Keratinocyte (primary cell): ENCODE measurements at regions not wholly inside any gene's neighbourhood (a gene's known extent, or its start where the extent isn't known, plus 50 kb on each side); places are given as distances from the start of the nearest gene placed in this dataset.

ENCODE experiments used
- DNase-seq: peaks from one replicate; pipeline ENCODE4 v3.0.0-alpha.2; 2011; ENCODE audit warnings: low read depth, missing footprints, low spot score
- FAIRE-seq: peaks from 2 replicates; lab custom pipeline; 2011; peaks lifted over from hg19 to GRCh38; lab: Jason Lieb, UNC
- H2AFZ ChIP-seq: 2 replicates; pipeline ENCODE4 v1.6.0; 2012; ENCODE audit warnings: low read length, control low read depth, inconsistent platforms; ENCODE audit not compliant: control insufficient read depth
- H3K27ac ChIP-seq: 2 replicates; pipeline ENCODE4 v1.5.1; 2011; ENCODE audit warnings: low read length; ENCODE audit not compliant: control insufficient read depth, insufficient read depth
- H3K27me3 ChIP-seq: 3 replicates; pipeline ENCODE4 v1.6.0; 2011; ENCODE audit warnings: low read length; ENCODE audit not compliant: control insufficient read depth, insufficient read depth; ENCODE audit errors: extremely low read depth
- H3K36me3 ChIP-seq, 2 experiments: 2 replicates in 1 of 2; 3 replicates in 1 of 2; pipeline ENCODE4 v1.5.1; 2011; ENCODE audit warnings: low read length in 2 of 2, mild to moderate bottlenecking in 1 of 2; ENCODE audit not compliant: control insufficient read depth in 2 of 2, insufficient read depth in 2 of 2; ENCODE audit errors: extremely low read depth in 1 of 2
- H3K4me1 ChIP-seq: 3 replicates; pipeline ENCODE4 v1.5.1; 2011; ENCODE audit warnings: low read length; ENCODE audit not compliant: control insufficient read depth, insufficient read depth; ENCODE audit errors: extremely low read depth
- H3K4me2 ChIP-seq: 3 replicates; pipeline ENCODE4 v1.6.0; 2011; ENCODE audit warnings: low read depth, low read length; ENCODE audit not compliant: control insufficient read depth, insufficient read depth; ENCODE audit errors: extremely low read depth
- H3K4me3 ChIP-seq, 3 experiments: fragments of 200-600 bp in 1 of 3; sonication (generic) in 1 of 3; 2 replicates in 2 of 3; 3 replicates in 1 of 3; pipeline ENCODE4 v1.5.1; 2011 to 2016; ENCODE audit warnings: low read length in 3 of 3, mild to moderate bottlenecking in 3 of 3, control low read depth in 2 of 3, inconsistent platforms in 1 of 3, low read depth in 1 of 3, mixed read lengths in 1 of 3, mixed run types in 1 of 3, moderate library complexity in 1 of 3; ENCODE audit not compliant: control insufficient read depth in 2 of 3, insufficient read depth in 2 of 3; ENCODE audit errors: extremely low read depth in 1 of 3
- H3K79me2 ChIP-seq: 2 replicates; pipeline ENCODE4 v1.6.0; 2012; ENCODE audit warnings: low read length; ENCODE audit not compliant: control insufficient read depth, insufficient read depth
- H3K9ac ChIP-seq: 3 replicates; pipeline ENCODE4 v1.6.0; 2011; ENCODE audit warnings: low read length; ENCODE audit not compliant: control insufficient read depth, insufficient read depth; ENCODE audit errors: extremely low read depth
- H3K9me1 ChIP-seq: 3 replicates; pipeline ENCODE4 v1.6.0; 2011; ENCODE audit warnings: low read length; ENCODE audit not compliant: control insufficient read depth, insufficient read depth; ENCODE audit errors: extremely low read depth
- H3K9me3 ChIP-seq: 2 replicates; pipeline ENCODE4 v1.5.1; 2012; ENCODE audit warnings: low read depth, low read length; ENCODE audit not compliant: control insufficient read depth
- H4K20me1 ChIP-seq: 3 replicates; pipeline ENCODE4 v1.6.0; 2011; ENCODE audit warnings: low read length; ENCODE audit not compliant: control insufficient read depth, insufficient read depth; ENCODE audit errors: extremely low read depth
- EZH2 ChIP-seq: IDR thresholded peaks from one replicate; pipeline ENCODE4 v1.6.1; 2012; ENCODE audit warnings: inconsistent platforms, mild to moderate bottlenecking, low read length, moderate library complexity
- dilution Hi-C: fragments of 300-500 bp; cut with MboI; formaldehyde crosslinking; loops from one replicate; pipeline ENCODE4 v1.7.0; 2020; ENCODE audit warnings: low sequenced_read_pairs; ENCODE audit not compliant: extremely low pct_ligation_motif_present
- TF ChIP-seq, protein P1 (sequence below), 3 experiments: IDR thresholded peaks in 1 of 3; conservative IDR thresholded peaks in 1 of 3; optimal IDR thresholded peaks in 1 of 3; 2 replicates in 2 of 3; 3 replicates in 1 of 3; pipeline versions ENCODE3 to v1.5.1; 2011; ENCODE audit warnings: low read length in 3 of 3, mild to moderate bottlenecking in 3 of 3, moderate library complexity in 2 of 3, control low read depth in 1 of 3, inconsistent platforms in 1 of 3; ENCODE audit not compliant: insufficient read depth in 2 of 3; ENCODE audit errors: extremely low read depth in 1 of 3

DNA sequence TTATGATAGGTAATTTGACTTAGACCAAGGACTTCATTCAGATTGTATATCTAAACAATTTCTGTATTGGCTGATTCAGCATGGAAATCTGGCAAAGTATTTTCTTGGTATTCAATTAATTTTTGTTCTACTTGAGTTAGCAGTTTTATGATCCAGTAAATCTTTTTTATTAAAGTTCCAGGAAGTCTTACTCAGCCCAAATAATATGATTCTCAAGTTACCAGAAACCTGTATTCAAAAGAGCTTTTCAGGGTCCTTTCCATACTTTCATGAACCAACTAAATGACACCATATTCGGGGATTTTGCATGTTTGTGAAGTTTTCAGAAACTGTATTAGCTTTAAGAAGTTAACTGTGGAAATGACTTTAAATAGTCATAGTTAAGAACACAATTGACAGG, 662.6 kb downstream of the LRFN5 start:
- dilution Hi-C loops = no loop called here
- Histone ChIP-seq H3K36me3 (no peaks in the 10 kb centered on the region), H3K4me3 (no peak overlapping the region), H4K20me1 (no peaks in the 10 kb centered on the region), H3K4me2 (no peak overlapping the region), H3K27me3 (no peaks in the 10 kb centered on the region), H3K27ac (no peak overlapping the region), H2AFZ (no peak overlapping the region), H3K4me1 (no peaks in the 10 kb centered on the region), H3K79me2 (no peaks in the 10 kb centered on the region), H3K9me3 (no peaks in the 10 kb centered on the region), H3K9me1 (no peaks in the 10 kb centered on the region), H3K9ac (no peak overlapping the region)
- TF ChIP-seq, protein P1, sequence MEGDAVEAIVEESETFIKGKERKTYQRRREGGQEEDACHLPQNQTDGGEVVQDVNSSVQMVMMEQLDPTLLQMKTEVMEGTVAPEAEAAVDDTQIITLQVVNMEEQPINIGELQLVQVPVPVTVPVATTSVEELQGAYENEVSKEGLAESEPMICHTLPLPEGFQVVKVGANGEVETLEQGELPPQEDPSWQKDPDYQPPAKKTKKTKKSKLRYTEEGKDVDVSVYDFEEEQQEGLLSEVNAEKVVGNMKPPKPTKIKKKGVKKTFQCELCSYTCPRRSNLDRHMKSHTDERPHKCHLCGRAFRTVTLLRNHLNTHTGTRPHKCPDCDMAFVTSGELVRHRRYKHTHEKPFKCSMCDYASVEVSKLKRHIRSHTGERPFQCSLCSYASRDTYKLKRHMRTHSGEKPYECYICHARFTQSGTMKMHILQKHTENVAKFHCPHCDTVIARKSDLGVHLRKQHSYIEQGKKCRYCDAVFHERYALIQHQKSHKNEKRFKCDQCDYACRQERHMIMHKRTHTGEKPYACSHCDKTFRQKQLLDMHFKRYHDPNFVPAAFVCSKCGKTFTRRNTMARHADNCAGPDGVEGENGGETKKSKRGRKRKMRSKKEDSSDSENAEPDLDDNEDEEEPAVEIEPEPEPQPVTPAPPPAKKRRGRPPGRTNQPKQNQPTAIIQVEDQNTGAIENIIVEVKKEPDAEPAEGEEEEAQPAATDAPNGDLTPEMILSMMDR (optimal IDR thresholded peaks at IDR 0.05 in 1 of 3, IDR thresholded peaks at IDR 0.05 in 1 of 3, conservative IDR thresholded peaks at IDR 0.05 in 1 of 3; ENCODE audit: extremely low read depth in 1 of 3, insufficient read depth in 2 of 3, low read length in 3 of 3) = no peak
- no peak for TF ChIP-seq EZH2
- FAIRE-seq (no peak), DNase-seq (no peak)

DNA sequence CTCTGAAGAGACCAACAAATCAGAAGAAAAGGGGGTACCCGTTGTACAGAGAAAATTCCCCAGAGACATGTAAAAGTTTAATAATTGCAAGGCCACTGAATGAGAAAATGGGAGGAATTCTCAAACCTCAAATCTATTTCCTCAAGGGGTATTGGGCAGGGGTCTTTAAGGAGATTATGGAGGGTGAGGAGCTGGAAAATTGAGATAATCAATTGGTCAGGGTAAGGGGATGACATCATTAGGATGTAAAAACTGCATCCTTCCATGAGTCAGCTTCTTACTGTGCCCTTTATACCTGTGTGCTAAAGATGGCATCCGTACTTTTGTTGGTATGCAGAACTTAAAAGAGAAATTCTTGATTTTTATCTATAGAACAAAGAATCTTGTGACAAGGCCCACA, 641.5 kb downstream of the LRFN5 start:
- no peaks in the 10 kb centered on the region for H4K20me1 ChIP-seq
- FAIRE-seq (no peak), DNase-seq (no peak)

More for the DNA sequence above, 641.5 kb downstream of the LRFN5 start:
- H3K9me3 ChIP-seq = no peaks in the 10 kb centered on the region
- no peak overlapping the region for H3K4me2 ChIP-seq
- TF ChIP-seq, protein P1 (optimal IDR thresholded peaks at IDR 0.05 in 1 of 3, IDR thresholded peaks at IDR 0.05 in 1 of 3, conservative IDR thresholded peaks at IDR 0.05 in 1 of 3; ENCODE audit: extremely low read depth in 1 of 3, insufficient read depth in 2 of 3, low read length in 3 of 3) = no peak
- TF ChIP-seq EZH2 = no peak
- no peaks in the 10 kb centered on the region for H3K9me1 ChIP-seq
- no peak overlapping the region for H2AFZ ChIP-seq
- dilution Hi-C loops = no loop called here
- no peaks in the 10 kb centered on the region for H3K36me3 ChIP-seq
- no peaks in the 10 kb centered on the region for H3K4me1 ChIP-seq
- no peaks in the 10 kb centered on the region for H3K27me3 ChIP-seq
- H3K4me3 ChIP-seq = no peak overlapping the region
- no peak overlapping the region for H3K27ac ChIP-seq
- no peak overlapping the region for H3K9ac ChIP-seq
- H3K79me2 ChIP-seq = no peaks in the 10 kb centered on the region
